ENCODE measurements at regions not wholly inside any gene's neighbourhood (a gene's known extent, or its start where the extent isn't known, plus 50 kb on each side); places are given as distances from the start of the nearest gene placed in this dataset.

DNA sequence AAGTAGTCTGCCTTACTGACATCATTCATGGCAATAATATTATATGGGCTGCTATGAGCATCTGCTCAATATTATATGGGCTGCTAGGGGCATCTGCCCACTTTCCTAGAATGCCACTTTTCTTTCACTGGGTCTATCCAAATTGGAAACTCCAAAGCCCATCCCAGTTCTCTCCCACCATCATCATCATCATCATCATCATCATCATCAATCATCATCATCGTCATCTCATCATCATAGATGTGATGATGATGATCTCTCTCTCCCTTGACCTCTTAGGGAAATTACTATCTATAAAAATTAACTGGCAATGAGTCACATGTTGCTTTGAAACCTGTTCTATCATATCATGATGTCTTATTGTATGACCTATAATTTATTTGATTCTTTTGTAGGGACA is 222.0 kb downstream of the TJP1 start:
- TF ChIP-seq, protein P1, sequence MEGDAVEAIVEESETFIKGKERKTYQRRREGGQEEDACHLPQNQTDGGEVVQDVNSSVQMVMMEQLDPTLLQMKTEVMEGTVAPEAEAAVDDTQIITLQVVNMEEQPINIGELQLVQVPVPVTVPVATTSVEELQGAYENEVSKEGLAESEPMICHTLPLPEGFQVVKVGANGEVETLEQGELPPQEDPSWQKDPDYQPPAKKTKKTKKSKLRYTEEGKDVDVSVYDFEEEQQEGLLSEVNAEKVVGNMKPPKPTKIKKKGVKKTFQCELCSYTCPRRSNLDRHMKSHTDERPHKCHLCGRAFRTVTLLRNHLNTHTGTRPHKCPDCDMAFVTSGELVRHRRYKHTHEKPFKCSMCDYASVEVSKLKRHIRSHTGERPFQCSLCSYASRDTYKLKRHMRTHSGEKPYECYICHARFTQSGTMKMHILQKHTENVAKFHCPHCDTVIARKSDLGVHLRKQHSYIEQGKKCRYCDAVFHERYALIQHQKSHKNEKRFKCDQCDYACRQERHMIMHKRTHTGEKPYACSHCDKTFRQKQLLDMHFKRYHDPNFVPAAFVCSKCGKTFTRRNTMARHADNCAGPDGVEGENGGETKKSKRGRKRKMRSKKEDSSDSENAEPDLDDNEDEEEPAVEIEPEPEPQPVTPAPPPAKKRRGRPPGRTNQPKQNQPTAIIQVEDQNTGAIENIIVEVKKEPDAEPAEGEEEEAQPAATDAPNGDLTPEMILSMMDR (IDR thresholded peaks at IDR 0.05): no peak
- Histone ChIP-seq H3K4me3 (no peak overlapping the region), H3K27ac (no peak overlapping the region), H3K9me3 (no peaks in the 10 kb centered on the region), H3K36me3 (no peaks in the 10 kb centered on the region), H3K4me1 (no peaks in the 10 kb centered on the region), H3K27me3 (no peaks in the 10 kb centered on the region)
- intact Hi-C loops (cut with DNase I; ENCODE audit: low total_unique reads): no loop called here
- no peak for DNase-seq

- Histone ChIP-seq H3K4me3 (no peak overlapping the region), H3K36me3 (no peaks in the 10 kb centered on the region), H3K27ac (no peak overlapping the region), H3K27me3 (no peaks in the 10 kb centered on the region), H3K9me3 (no peaks in the 10 kb centered on the region), H3K4me1 (no peaks in the 10 kb centered on the region)
- TF ChIP-seq, protein P1 (IDR thresholded peaks at IDR 0.05): no peak
- intact Hi-C loops (cut with DNase I; ENCODE audit: low total_unique reads): no loop called here
- no peak for DNase-seq
Measured at GRCh38 chr15:29596266-29596665, 226.0 kb downstream of the TJP1 start.

- H3K27me3 ChIP-seq: no peaks in the 10 kb centered on the region
- H3K4me1 ChIP-seq: no peaks in the 10 kb centered on the region
- no peak overlapping the region for H3K4me3 ChIP-seq
- H3K9me3 ChIP-seq: no peaks in the 10 kb centered on the region
- no peaks in the 10 kb centered on the region for H3K36me3 ChIP-seq
- H3K27ac ChIP-seq: no peak overlapping the region
- DNase-seq: no peak
- intact Hi-C loops (cut with DNase I; ENCODE audit: low total_unique reads): no loop called here
- TF ChIP-seq, protein P1 (IDR thresholded peaks at IDR 0.05): no peak
Measured at GRCh38 chr15:29593629-29594028, 228.6 kb downstream of the TJP1 start.

DNA sequence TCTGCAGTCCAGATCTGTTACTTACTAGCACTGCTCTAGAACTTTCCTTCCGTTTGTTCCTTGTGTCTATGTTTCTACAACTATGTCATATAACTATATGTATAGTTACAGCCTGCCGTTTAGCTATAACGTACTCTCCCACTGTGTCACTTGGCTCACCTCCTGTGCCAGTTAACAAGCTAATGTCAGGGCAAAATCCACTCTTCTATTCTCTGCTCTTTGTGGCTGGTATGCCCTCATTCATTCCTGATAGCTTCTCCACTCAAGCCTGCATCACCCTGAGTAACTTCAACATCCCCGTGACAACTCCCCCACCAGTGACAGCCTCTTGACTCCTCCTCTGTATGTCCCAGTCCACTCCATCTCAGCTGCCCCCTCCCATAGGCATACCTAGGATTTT is 229.2 kb downstream of the TJP1 start:
- no peak overlapping the region for H3K27ac ChIP-seq
- TF ChIP-seq, protein P1 (IDR thresholded peaks at IDR 0.05): no peak
- intact Hi-C loops (cut with DNase I; ENCODE audit: low total_unique reads): no loop called here
- H3K4me1 ChIP-seq: no peaks in the 10 kb centered on the region
- no peak for DNase-seq
- H3K27me3 ChIP-seq: no peaks in the 10 kb centered on the region
- H3K36me3 ChIP-seq: no peaks in the 10 kb centered on the region
- H3K9me3 ChIP-seq: no peaks in the 10 kb centered on the region
- H3K4me3 ChIP-seq: no peak overlapping the region

- TF ChIP-seq, protein P1 (IDR thresholded peaks at IDR 0.05): no peak
- Histone ChIP-seq H3K9me3 (no peaks in the 10 kb centered on the region), H3K4me3 (no peak overlapping the region), H3K4me1 (no peaks in the 10 kb centered on the region), H3K27ac (no peak overlapping the region), H3K36me3 (no peaks in the 10 kb centered on the region), H3K27me3 (no peaks in the 10 kb centered on the region)
- intact Hi-C loops (cut with DNase I; ENCODE audit: low total_unique reads): no loop called here
- no peak for DNase-seq
Measured at GRCh38 chr15:29590701-29591100, 231.6 kb downstream of the TJP1 start.

- intact Hi-C loops (cut with DNase I; ENCODE audit: low total_unique reads): loop anchor here (5.0 kb wide), 1 partner anchor 1338 kb away; no protein-coding TSS in a partner anchor
- H3K9me3 ChIP-seq: no peaks in the 10 kb centered on the region
- no peak overlapping the region for H3K27ac ChIP-seq
- no peaks in the 10 kb centered on the region for H3K4me1 ChIP-seq
- H3K36me3 ChIP-seq: no peaks in the 10 kb centered on the region
- TF ChIP-seq, protein P1 (IDR thresholded peaks at IDR 0.05): no peak
- DNase-seq: no peak
- H3K27me3 ChIP-seq: no peaks in the 10 kb centered on the region
- no peak overlapping the region for H3K4me3 ChIP-seq
Measured at GRCh38 chr15:29589975-29590374, 232.3 kb downstream of the TJP1 start.
